H9 (cell line): ENCODE measurements at regions not wholly inside any gene's neighbourhood (a gene's known extent, or its start where the extent isn't known, plus 50 kb on each side); places are given as distances from the start of the nearest gene placed in this dataset.

Experiments used
- DNase-seq: peaks from one replicate; pipeline ENCODE4 v3.0.0-alpha.2; 2017
- H2AFZ ChIP-seq: one replicate; pipeline ENCODE4 v1.6.1; 2013; ENCODE audit warnings: mild to moderate bottlenecking, low read length, control low read depth, moderate library complexity
- H2AK5ac ChIP-seq: 2 replicates; pipeline ENCODE4 v1.6.1; 2013; ENCODE audit warnings: low read length, control low read depth, mixed read lengths; ENCODE audit not compliant: insufficient read length
- H2BK120ac ChIP-seq: one replicate; pipeline ENCODE4 v1.6.1; 2013; ENCODE audit warnings: low read depth, mild to moderate bottlenecking, low read length, control low read depth, inconsistent platforms; ENCODE audit not compliant: poor library complexity, severe bottlenecking
- H2BK12ac ChIP-seq: 2 replicates; pipeline ENCODE4 v1.6.1; 2013; ENCODE audit warnings: low read length, control low read depth, mixed read lengths, low read depth; ENCODE audit not compliant: insufficient read length
- H2BK15ac ChIP-seq: 2 replicates; pipeline ENCODE4 v1.6.1; 2013; ENCODE audit warnings: low read depth, low read length, control low read depth
- H2BK20ac ChIP-seq: one replicate; pipeline ENCODE4 v1.6.1; 2013; ENCODE audit warnings: low read depth, mild to moderate bottlenecking, low read length, control low read depth, inconsistent platforms; ENCODE audit not compliant: poor library complexity, severe bottlenecking
- H2BK5ac ChIP-seq: 2 replicates; pipeline ENCODE4 v1.6.1; 2013; ENCODE audit warnings: low read length, control low read depth, mixed read lengths; ENCODE audit not compliant: insufficient read length
- H3K14ac ChIP-seq: 2 replicates; pipeline ENCODE4 v1.6.1; 2013; ENCODE audit warnings: low read length, control low read depth; ENCODE audit not compliant: insufficient read depth
- H3K18ac ChIP-seq: 2 replicates; pipeline ENCODE4 v1.6.1; 2013; ENCODE audit warnings: low read depth, mild to moderate bottlenecking, mixed read lengths, low read length, control low read depth; ENCODE audit not compliant: insufficient read length
- H3K23ac ChIP-seq: 2 replicates; pipeline ENCODE4 v1.6.1; 2013; ENCODE audit warnings: low read length, control low read depth, mixed read lengths, low read depth; ENCODE audit not compliant: insufficient read length
- H3K23me2 ChIP-seq: 2 replicates; pipeline ENCODE4 v1.6.1; 2013; ENCODE audit warnings: low read depth, mild to moderate bottlenecking, mixed read lengths, low read length, control low read depth; ENCODE audit not compliant: insufficient read length, poor library complexity, severe bottlenecking
- H3K27ac ChIP-seq: 2 replicates; pipeline ENCODE4 v1.5.1; 2013; ENCODE audit warnings: low read length, control low read depth, mixed read lengths, low read depth; ENCODE audit not compliant: insufficient read length
- H3K27me3 ChIP-seq: 2 replicates; pipeline ENCODE4 v1.6.1; 2013; ENCODE audit warnings: low read length, control low read depth, inconsistent platforms; ENCODE audit not compliant: insufficient read depth
- H3K4ac ChIP-seq: 2 replicates; pipeline ENCODE4 v1.6.1; 2013; ENCODE audit warnings: low read depth, mild to moderate bottlenecking, control low read depth, inconsistent platforms, low read length, moderate library complexity
- H3K4me1 ChIP-seq: 2 replicates; pipeline ENCODE4 v1.6.1; 2013; ENCODE audit warnings: low read length, control low read depth, inconsistent platforms; ENCODE audit not compliant: insufficient read depth
- H3K4me2 ChIP-seq: 2 replicates; pipeline ENCODE4 v1.6.1; 2013; ENCODE audit warnings: low read length, control low read depth, mixed read lengths; ENCODE audit not compliant: insufficient read length, insufficient read depth
- H3K56ac ChIP-seq: 2 replicates; pipeline ENCODE4 v1.6.1; 2013; ENCODE audit warnings: low read depth, mild to moderate bottlenecking, mixed read lengths, low read length, control low read depth; ENCODE audit not compliant: insufficient read length
- H3K79me1 ChIP-seq: 2 replicates; pipeline ENCODE4 v1.6.1; 2013; ENCODE audit warnings: low read depth, mild to moderate bottlenecking, moderate library complexity, low read length, control low read depth, inconsistent platforms; ENCODE audit not compliant: insufficient read depth, poor library complexity, severe bottlenecking
- H3K79me2 ChIP-seq: 2 replicates; pipeline ENCODE4 v1.6.1; 2013; ENCODE audit warnings: low read length, control low read depth, inconsistent platforms; ENCODE audit not compliant: insufficient read depth
- H3K9ac ChIP-seq: 2 replicates; pipeline ENCODE4 v1.6.1; 2013; ENCODE audit warnings: low read length, control low read depth, mixed read lengths; ENCODE audit not compliant: insufficient read length; ENCODE audit errors: extremely low read depth
- H3K9me3 ChIP-seq: one replicate; pipeline ENCODE4 v1.6.1; 2013; ENCODE audit warnings: low read depth, low read length, inconsistent platforms; ENCODE audit not compliant: control insufficient read depth
- H3T11ph ChIP-seq: one replicate; pipeline ENCODE4 v1.6.1; 2013; ENCODE audit warnings: mild to moderate bottlenecking, low read length, control low read depth, inconsistent platforms
- H4K20me1 ChIP-seq: one replicate; pipeline ENCODE4 v1.6.1; 2013; ENCODE audit not compliant: control insufficient read depth, insufficient read length, insufficient read depth
- H4K5ac ChIP-seq: 2 replicates; pipeline ENCODE4 v1.6.1; 2013; ENCODE audit warnings: low read depth, mild to moderate bottlenecking, mixed read lengths, low read length, control low read depth; ENCODE audit not compliant: insufficient read length
- H4K8ac ChIP-seq: replicated peaks from 2 replicates; pipeline ENCODE4 v1.6.1; 2013; ENCODE audit warnings: low read length, control low read depth, mixed read lengths, low read depth; ENCODE audit not compliant: insufficient read length
- H4K91ac ChIP-seq: 2 replicates; pipeline ENCODE4 v1.6.1; 2013; ENCODE audit warnings: low read depth, mild to moderate bottlenecking, moderate library complexity, mixed read lengths, low read length, control low read depth; ENCODE audit not compliant: insufficient read length
- H3K27ac Mint-ChIP-seq, 3 experiments: 2 replicates in 2 of 3; 3 replicates in 1 of 3; pipeline ENCODE4 v1.8.0; 2020 to 2021; ENCODE audit warnings: mixed read lengths in 3 of 3, mild to moderate bottlenecking in 1 of 3, moderate library complexity in 1 of 3
- H3K27me3 Mint-ChIP-seq: 2 replicates; pipeline ENCODE4 v1.8.0; 2021; ENCODE audit warnings: low read depth, mild to moderate bottlenecking, moderate library complexity, mixed read lengths
- H3K36me3 Mint-ChIP-seq, 3 experiments: 2 replicates in 2 of 3; 3 replicates in 1 of 3; pipeline ENCODE4 v1.8.0; 2020 to 2021; ENCODE audit warnings: low read depth in 3 of 3, mixed read lengths in 3 of 3; ENCODE audit not compliant: insufficient read depth in 1 of 3
- H3K4me1 Mint-ChIP-seq, 2 experiments: 2 replicates each; pipeline ENCODE4 v1.8.0; 2020; ENCODE audit warnings: mixed read lengths in 2 of 2
- H3K4me3 Mint-ChIP-seq, 2 experiments: 2 replicates in 1 of 2; 3 replicates in 1 of 2; pipeline ENCODE4 v1.8.0; 2020 to 2021; ENCODE audit warnings: mild to moderate bottlenecking in 2 of 2, mixed read lengths in 2 of 2, moderate library complexity in 1 of 2
- H3K9me3 Mint-ChIP-seq, 2 experiments: 2 replicates in 1 of 2; 3 replicates in 1 of 2; pipeline ENCODE4 v1.8.0; 2020; ENCODE audit warnings: mild to moderate bottlenecking in 2 of 2, mixed read lengths in 2 of 2, moderate library complexity in 1 of 2
- CTCF ChIP-seq: fragments of 200-600 bp; sonication (generic); conservative IDR thresholded peaks from 3 replicates; pipeline ENCODE4 v1.8.0; 2021; ENCODE audit warnings: antibody characterized with exemption, mild to moderate bottlenecking
- WGBS: extraction: QIAGEN DNeasy Blood & Tissue Kit; methylation state at CpG from one replicate; pipeline ENCODE4 v1.1.7; 2013; ENCODE audit warnings: missing lambda C conversion rate, low lambda C conversion rate, mixed read lengths; ENCODE audit not compliant: insufficient read length; ENCODE audit errors: extremely low coverage; 5-methylcytosine and 5-hydroxymethylcytosine counted together

- no peak for TF ChIP-seq CTCF
- Histone ChIP-seq H2BK15ac (no peak overlapping the region), H2AFZ (no peak overlapping the region), H3K23ac (no peak overlapping the region), H2BK120ac (no peak overlapping the region), H3K9me3 (no peaks in the 10 kb centered on the region), H2BK12ac (no peak overlapping the region), H2BK20ac (no peak overlapping the region), H4K20me1 (no peaks in the 10 kb centered on the region), H3K18ac (no peak overlapping the region), H4K8ac (no peak overlapping the region), H3K27me3 (no peaks in the 10 kb centered on the region), H3K4me1 (peaks cover 3% of the 10 kb centered on the region), H3K79me1 (no peaks in the 10 kb centered on the region), H4K5ac (no peak overlapping the region), H3T11ph (no peak overlapping the region), H3K79me2 (no peaks in the 10 kb centered on the region), H2BK5ac (no peak overlapping the region), H4K91ac (no peak overlapping the region), H3K27ac (no peak overlapping the region), H3K56ac (no peak overlapping the region), H3K4me2 (no peak overlapping the region), H3K9ac (no peak overlapping the region), H3K4ac (no peak overlapping the region), H2AK5ac (no peak overlapping the region), H3K23me2 (no peaks in the 10 kb centered on the region), H3K14ac (no peak overlapping the region)
- Mint-ChIP-seq H3K4me1 (peaks cover 18 to 32% of the 10 kb centered on the region in 2 experiments), H3K9me3 (no peaks in the 10 kb centered on the region), H3K4me3 (no peak overlapping the region), H3K27me3 (no peaks in the 10 kb centered on the region), H3K36me3 (no peaks in the 10 kb centered on the region), H3K27ac (no peak overlapping the region)
- no CpG with 5 or more reads among the region's 2 CpGs for WGBS
- DNase-seq: no peak
These were observed 485.8 kb downstream of the NTRK2 start for GRCh38 chr9:85155352-85155751.
